Fibroblast of pulmonary artery (primary cell): ENCODE measurements at regions not wholly inside any gene's neighbourhood (a gene's known extent, or its start where the extent isn't known, plus 50 kb on each side); places are given as distances from the start of the nearest gene placed in this dataset.

Source experiments
- DNase-seq: peaks from one replicate; pipeline ENCODE4 v3.0.0-alpha.2; 2010; ENCODE audit warnings: low read depth
- H3K4me3 ChIP-seq: replicated peaks from 2 replicates; pipeline ENCODE4 v1.5.1; 2011; ENCODE audit warnings: low read depth, mild to moderate bottlenecking, control low read depth, low read length, moderate library complexity
- CTCF ChIP-seq: IDR thresholded peaks from 2 replicates; pipeline ENCODE4 v1.5.1; 2011; ENCODE audit warnings: mild to moderate bottlenecking, control low read depth, low read length, inconsistent platforms; ENCODE audit errors: missing control alignments

DNA sequence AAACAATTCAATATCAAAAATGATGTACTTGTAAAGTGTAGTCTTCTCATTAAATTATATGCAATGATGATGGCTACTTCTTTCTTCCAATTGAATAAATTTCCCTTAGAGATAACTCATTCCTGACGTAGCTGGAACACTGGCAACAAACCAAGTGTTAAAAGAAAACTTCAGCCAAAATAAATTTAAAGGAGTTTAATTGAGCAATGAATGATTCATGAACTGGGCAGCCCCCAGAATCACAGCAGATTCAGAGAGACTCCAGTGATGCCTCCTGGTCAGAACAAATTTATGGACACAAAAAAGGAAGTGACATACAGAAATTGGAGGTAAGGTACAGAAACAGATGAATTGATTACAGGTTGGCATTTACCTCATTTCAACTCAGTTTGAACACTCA lies 276.5 kb downstream of the DSC3 start:
- no peak for DNase-seq
- no peak overlapping the region for H3K4me3 ChIP-seq
- no peak for TF ChIP-seq CTCF

- no peak for TF ChIP-seq CTCF
- H3K4me3 ChIP-seq: no peak overlapping the region
- no peak for DNase-seq
These were observed 277.3 kb downstream of the DSC3 start for GRCh38 chr18:30765247-30765646.

- no peak for TF ChIP-seq CTCF
- DNase-seq: no peak
These were observed 278.6 kb downstream of the DSC3 start for GRCh38 chr18:30763902-30764350.

GRCh38 chr18:30754846-30755245 lies 287.7 kb downstream of the DSC3 start:
- no peak overlapping the region for H3K4me3 ChIP-seq
- no peak for TF ChIP-seq CTCF
- no peak for DNase-seq

More at GRCh38 chr18:30763902-30764350, 278.6 kb downstream of the DSC3 start:
- no peak overlapping the region for H3K4me3 ChIP-seq

- TF ChIP-seq CTCF: no peak
- H3K4me3 ChIP-seq: no peak overlapping the region
- DNase-seq: no peak
These were observed 294.0 kb downstream of the DSC3 start for GRCh38 chr18:30748541-30748940.

DNA sequence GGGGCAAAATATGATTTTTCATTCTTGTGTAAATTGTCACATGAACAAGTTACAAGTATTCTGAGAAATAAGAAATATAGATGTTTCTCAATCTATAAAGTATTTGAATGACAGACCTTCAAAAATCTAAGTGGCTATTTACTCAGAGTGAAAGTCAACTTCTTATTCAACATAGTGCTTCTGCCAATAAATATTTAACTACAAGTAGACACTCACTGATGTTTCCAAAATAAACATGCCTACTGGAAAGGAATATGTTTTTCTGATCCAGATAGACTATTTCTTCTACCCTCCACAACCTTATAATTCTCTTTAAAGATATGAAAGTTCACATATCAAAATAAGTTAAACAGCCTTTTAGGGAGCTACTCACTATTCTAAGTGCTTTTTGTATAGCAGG lies 296.3 kb downstream of the DSC3 start:
- H3K4me3 ChIP-seq: no peak overlapping the region
- no peak for TF ChIP-seq CTCF
- no peak for DNase-seq

- no peak overlapping the region for H3K4me3 ChIP-seq
- DNase-seq: no peak
- TF ChIP-seq CTCF: no peak
These were observed 299.5 kb downstream of the DSC3 start for GRCh38 chr18:30743033-30743432.
